Caco-2 (cell line): ENCODE measurements at regions not wholly inside any gene's neighbourhood (a gene's known extent, or its start where the extent isn't known, plus 50 kb on each side); places are given as distances from the start of the nearest gene placed in this dataset.

Source experiments
- BruUV-seq: library from RNA; stranded (reverse); fragments of 400-500 nt; replicated peaks from 2 replicates; lab custom pipeline; 2021; lab: Mats Ljungman, UMichigan
- CTCF ChIA-PET: fragments of 300-600 bp; sonication (Branson Sonifier 250); formaldehyde crosslinking; loops from one replicate; lab custom pipeline; 2022; ENCODE audit warnings: antibody characterized with exemption; lab: Charles Lee
- POLR2A ChIA-PET: fragments of 300-600 bp; sonication (Branson Sonifier 250); formaldehyde crosslinking; loops from one replicate; lab custom pipeline; 2022; ENCODE audit warnings: antibody characterized with exemption; lab: Charles Lee
- DNase-seq, 2 experiments: peaks; one replicate each; pipeline versions ENCODE4 v3.0.0 to v3.0.0-alpha.2; 2020 to 2022
- H3K27me3 ChIP-seq: replicated peaks from 2 replicates; pipeline ENCODE4 v1.6.0; 2011; ENCODE audit warnings: low read length; ENCODE audit not compliant: control insufficient read depth, insufficient read depth
- H3K36me3 ChIP-seq: 2 replicates; pipeline ENCODE4 v1.5.1; 2011; ENCODE audit warnings: low read length; ENCODE audit not compliant: control insufficient read depth, insufficient read depth
- H3K4me1 ChIP-seq: fragments of 250-450 bp; sonication (Bioruptor Pico); 2 replicates; pipeline ENCODE4 v1.5.1; 2020; ENCODE audit warnings: mild to moderate bottlenecking
- H3K4me3 ChIP-seq: 2 replicates; pipeline ENCODE4 v1.5.1; 2011; ENCODE audit warnings: low read depth, mild to moderate bottlenecking, control low read depth, low read length
- H3K9me3 ChIP-seq: fragments of 250-450 bp; sonication (Bioruptor Pico); 2 replicates; pipeline ENCODE4 v1.5.1; 2020; ENCODE audit warnings: mild to moderate bottlenecking, moderate library complexity
- H3K27ac Mint-ChIP-seq: one replicate; pipeline ENCODE4 v1.8.0; 2022; ENCODE audit warnings: mixed read lengths; ENCODE audit not compliant: unreplicated experiment
- H3K27me3 Mint-ChIP-seq: one replicate; pipeline ENCODE4 v1.8.0; 2022; ENCODE audit warnings: mixed read lengths; ENCODE audit not compliant: insufficient read depth, unreplicated experiment
- H3K36me3 Mint-ChIP-seq: one replicate; pipeline ENCODE4 v1.8.0; 2022; ENCODE audit warnings: mild to moderate bottlenecking, mixed read lengths; ENCODE audit not compliant: insufficient read depth, unreplicated experiment
- H3K4me1 Mint-ChIP-seq: one replicate; pipeline ENCODE4 v1.8.0; 2022; ENCODE audit warnings: low read depth, mixed read lengths; ENCODE audit not compliant: unreplicated experiment
- H3K4me3 Mint-ChIP-seq: one replicate; pipeline ENCODE4 v1.8.0; 2022; ENCODE audit warnings: mild to moderate bottlenecking, moderate library complexity, mixed read lengths; ENCODE audit not compliant: unreplicated experiment
- H3K9me3 Mint-ChIP-seq: one replicate; pipeline ENCODE4 v1.8.0; 2022; ENCODE audit warnings: mixed read lengths; ENCODE audit not compliant: unreplicated experiment
- CTCF ChIP-seq, 2 experiments: fragments of 200-600 bp in 1 of 2; IDR thresholded peaks; 1 replicate in 1 of 2; 2 replicates in 1 of 2; pipeline versions ENCODE4 v1.5.1 to v1.8.0; 2011 to 2022; ENCODE audit warnings: antibody characterized with exemption in 1 of 2, control low read depth in 1 of 2, inconsistent platforms in 1 of 2, low read depth in 1 of 2, low read length in 1 of 2, mild to moderate bottlenecking in 1 of 2, moderate library complexity in 1 of 2; ENCODE audit not compliant: insufficient read depth in 1 of 2, severe bottlenecking in 1 of 2, unreplicated experiment in 1 of 2
- intact Hi-C: fragments of 100-400 bp; cut with micrococcal nuclease; formaldehyde crosslinking; loops from one replicate; pipeline ENCODE4 v1.10.0; 2022; ENCODE audit not compliant: unreplicated experiment

- Histone ChIP-seq H3K27me3 (no peaks in the 10 kb centered on the region), H3K36me3 (no peaks in the 10 kb centered on the region), H3K4me3 (no peak overlapping the region), H3K9me3 (0 out of 2 replicates have a peak, but pooled peaks cover 12% of the 10 kb centered on the region), H3K4me1 (peaks cover 58% of the 10 kb centered on the region)
- BruUV-seq, result no TSS peak
- CTCF ChIA-PET, result no interaction called here
- Mint-ChIP-seq H3K4me3 (no peak overlapping the region), H3K4me1 (peaks cover 26% of the 10 kb centered on the region), H3K27me3 (no peaks in the 10 kb centered on the region), H3K36me3 (no peaks in the 10 kb centered on the region), H3K9me3 (no peaks in the 10 kb centered on the region), H3K27ac (no peak overlapping the region)
- DNase-seq, result no peak
- intact Hi-C loops, result no loop called here
- POLR2A ChIA-PET, result no interaction called here
- no peak for TF ChIP-seq CTCF (IDR thresholded peaks at IDR 0.05; ENCODE audit: insufficient read depth in 1 of 2, low read depth in 1 of 2, low read length in 1 of 2, severe bottlenecking in 1 of 2, unreplicated experiment in 1 of 2)
Observed at GRCh38 chr12:102565555-102565954, 85.2 kb upstream of the IGF1 start.

GRCh38 chr12:102564026-102564425, 83.7 kb upstream of the IGF1 start:
- Histone ChIP-seq H3K4me1 (peaks cover 58% of the 10 kb centered on the region), H3K9me3 (0 out of 2 replicates have a peak, but pooled peaks cover 12% of the 10 kb centered on the region), H3K36me3 (no peaks in the 10 kb centered on the region), H3K4me3 (no peak overlapping the region), H3K27me3 (no peaks in the 10 kb centered on the region)
- peak; percentile 73 to 81 for DNase-seq
- peaks cover 9% of the 10 kb centered on the region for H3K9me3 Mint-ChIP-seq
- intact Hi-C loops, result loop anchor here (5.0 kb wide), 1 partner anchor 617 kb away; no protein-coding TSS in a partner anchor
- H3K36me3 Mint-ChIP-seq, result no peaks in the 10 kb centered on the region
- no TSS peak for BruUV-seq
- peak overlapping the region; percentile 2 for H3K4me3 Mint-ChIP-seq
- H3K4me1 Mint-ChIP-seq, result peaks cover 26% of the 10 kb centered on the region
- H3K27me3 Mint-ChIP-seq, result no peaks in the 10 kb centered on the region
- ChIA-PET POLR2A (no interaction called here), CTCF (no interaction called here)
- no peak for TF ChIP-seq CTCF (IDR thresholded peaks at IDR 0.05; ENCODE audit: insufficient read depth in 1 of 2, low read depth in 1 of 2, low read length in 1 of 2, severe bottlenecking in 1 of 2, unreplicated experiment in 1 of 2)
- peak overlapping the region; percentile 81 for H3K27ac Mint-ChIP-seq

GRCh38 chr12:102562836-102563425, 82.6 kb upstream of the IGF1 start:
- no peak for DNase-seq
- H3K36me3 ChIP-seq, result no peaks in the 10 kb centered on the region

More at GRCh38 chr12:102562836-102563425, 82.6 kb upstream of the IGF1 start:
- H3K9me3 ChIP-seq, result 0 out of 2 replicates have a peak, but pooled peaks cover 12% of the 10 kb centered on the region
- no TSS peak for BruUV-seq
- no peak overlapping the region for H3K4me3 Mint-ChIP-seq
- H3K27ac Mint-ChIP-seq, result peak overlapping the region; percentile 81
- H3K36me3 Mint-ChIP-seq, result no peaks in the 10 kb centered on the region
- H3K4me1 ChIP-seq, result peaks cover 49% of the 10 kb centered on the region
- H3K9me3 Mint-ChIP-seq, result peaks cover 20% of the 10 kb centered on the region
- intact Hi-C loops, result loop anchor here (5.0 kb wide), 1 partner anchor 616 kb away; no protein-coding TSS in a partner anchor
- H3K4me3 ChIP-seq, result no peak overlapping the region
- H3K4me1 Mint-ChIP-seq, result peaks cover 26% of the 10 kb centered on the region
- ChIA-PET POLR2A (no interaction called here), CTCF (no interaction called here)
- no peaks in the 10 kb centered on the region for H3K27me3 Mint-ChIP-seq
- no peak for TF ChIP-seq CTCF (IDR thresholded peaks at IDR 0.05; ENCODE audit: insufficient read depth in 1 of 2, low read depth in 1 of 2, low read length in 1 of 2, severe bottlenecking in 1 of 2, unreplicated experiment in 1 of 2)
- no peaks in the 10 kb centered on the region for H3K27me3 ChIP-seq
